Astrocyte of the spinal cord (primary cell): ENCODE measurements at regions not wholly inside any gene's neighbourhood (a gene's known extent, or its start where the extent isn't known, plus 50 kb on each side); places are given as distances from the start of the nearest gene placed in this dataset.

Experiments used
- DNase-seq: peaks from one replicate; pipeline ENCODE4 v3.0.0; 2011; ENCODE audit warnings: low read depth, low spot score
- H3K4me3 ChIP-seq: 2 replicates; pipeline ENCODE4 v1.5.1; 2011; ENCODE audit warnings: low read depth, mild to moderate bottlenecking, low read length, moderate library complexity
- in situ Hi-C: cut with HindIII; loops from 2 replicates; pipeline ENCODE4 v1.10.0; 2017; ENCODE audit warnings: low sequenced_read_pairs
- TF ChIP-seq, protein P1 (sequence below): IDR thresholded peaks from 2 replicates; pipeline ENCODE4 v1.5.1; 2012; ENCODE audit warnings: low read depth, mild to moderate bottlenecking, low read length, inconsistent platforms

DNA sequence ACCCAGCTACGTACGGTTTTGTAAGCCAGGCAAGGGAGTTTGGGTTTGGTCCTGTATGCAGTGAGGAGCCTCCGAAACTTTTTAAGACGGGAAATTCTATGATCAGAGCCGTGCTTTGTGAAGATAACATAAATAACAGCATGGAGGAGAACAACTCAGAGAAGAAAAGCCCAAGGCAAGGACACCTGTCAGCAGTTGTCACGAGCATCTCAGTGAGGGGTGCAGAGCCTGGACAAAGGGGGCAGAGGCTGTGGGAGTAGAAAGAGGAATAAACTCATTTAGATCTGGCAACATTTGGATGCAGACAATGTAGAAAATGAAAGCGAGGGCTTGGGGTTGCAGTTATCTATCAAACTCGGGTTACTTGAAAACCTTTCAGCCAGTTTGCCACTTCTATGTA lies 64.5 kb downstream of the CAVIN2 start:
- TF ChIP-seq, protein P1, sequence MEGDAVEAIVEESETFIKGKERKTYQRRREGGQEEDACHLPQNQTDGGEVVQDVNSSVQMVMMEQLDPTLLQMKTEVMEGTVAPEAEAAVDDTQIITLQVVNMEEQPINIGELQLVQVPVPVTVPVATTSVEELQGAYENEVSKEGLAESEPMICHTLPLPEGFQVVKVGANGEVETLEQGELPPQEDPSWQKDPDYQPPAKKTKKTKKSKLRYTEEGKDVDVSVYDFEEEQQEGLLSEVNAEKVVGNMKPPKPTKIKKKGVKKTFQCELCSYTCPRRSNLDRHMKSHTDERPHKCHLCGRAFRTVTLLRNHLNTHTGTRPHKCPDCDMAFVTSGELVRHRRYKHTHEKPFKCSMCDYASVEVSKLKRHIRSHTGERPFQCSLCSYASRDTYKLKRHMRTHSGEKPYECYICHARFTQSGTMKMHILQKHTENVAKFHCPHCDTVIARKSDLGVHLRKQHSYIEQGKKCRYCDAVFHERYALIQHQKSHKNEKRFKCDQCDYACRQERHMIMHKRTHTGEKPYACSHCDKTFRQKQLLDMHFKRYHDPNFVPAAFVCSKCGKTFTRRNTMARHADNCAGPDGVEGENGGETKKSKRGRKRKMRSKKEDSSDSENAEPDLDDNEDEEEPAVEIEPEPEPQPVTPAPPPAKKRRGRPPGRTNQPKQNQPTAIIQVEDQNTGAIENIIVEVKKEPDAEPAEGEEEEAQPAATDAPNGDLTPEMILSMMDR = no peak
- no peak overlapping the region for H3K4me3 ChIP-seq
- no peak for DNase-seq
- in situ Hi-C loops = no loop called here

DNA sequence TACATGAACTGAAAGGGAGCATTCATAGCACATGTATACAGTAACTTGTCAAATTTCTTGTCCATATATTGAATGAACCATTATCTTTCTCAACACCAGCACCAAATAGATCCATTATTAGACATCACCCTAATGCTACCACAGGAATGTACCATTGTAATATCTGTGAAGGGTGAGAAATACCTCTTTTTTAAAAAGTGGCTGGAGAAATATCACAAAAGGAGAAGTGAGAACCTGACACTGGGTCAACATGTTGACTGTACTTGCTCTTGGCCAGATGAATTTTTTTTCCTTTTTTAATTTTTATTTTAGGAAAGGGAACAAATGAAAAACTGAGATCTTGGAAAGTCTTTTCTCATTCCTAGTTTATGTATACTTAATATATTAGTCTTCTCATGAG lies 63.5 kb downstream of the CAVIN2 start:
- DNase-seq = no peak
- TF ChIP-seq, protein P1 = no peak
- in situ Hi-C loops = no loop called here
- H3K4me3 ChIP-seq = no peak overlapping the region
